ENCODE measurements at regions not wholly inside any gene's neighbourhood (a gene's known extent, or its start where the extent isn't known, plus 50 kb on each side); places are given as distances from the start of the nearest gene placed in this dataset.

DNA sequence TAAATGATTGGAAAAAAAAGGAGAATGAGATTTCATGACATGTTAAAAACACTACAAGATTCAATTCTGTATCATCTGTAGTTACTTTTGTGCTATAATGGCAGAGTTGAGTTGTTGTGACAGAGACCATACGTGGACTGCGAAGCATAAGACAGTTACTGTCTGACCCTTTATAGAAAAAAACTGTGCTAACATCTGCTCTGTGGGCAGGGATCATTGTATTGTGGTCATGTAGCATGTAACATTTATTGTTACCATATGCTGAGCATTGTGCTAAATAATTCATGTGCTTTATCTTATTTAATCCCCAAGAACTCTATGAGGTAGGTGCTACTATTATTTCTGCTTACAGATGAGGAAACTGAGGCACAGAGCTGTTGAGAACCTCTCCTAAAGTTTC lies 147.3 kb upstream of the HMHB1 start:
- no peak for DNase-seq (ENCODE audit: low spot score)

GRCh38 chr5:143663872-143664271 lies 148.1 kb upstream of the HMHB1 start:
- no peak for DNase-seq (ENCODE audit: low spot score)

- no peak for DNase-seq (ENCODE audit: low spot score)
Measured at GRCh38 chr5:143662020-143662419, 149.9 kb upstream of the HMHB1 start.

- DNase-seq (ENCODE audit: low spot score) = no peak
Measured at GRCh38 chr5:143660625-143661024, 151.3 kb upstream of the HMHB1 start.

DNA sequence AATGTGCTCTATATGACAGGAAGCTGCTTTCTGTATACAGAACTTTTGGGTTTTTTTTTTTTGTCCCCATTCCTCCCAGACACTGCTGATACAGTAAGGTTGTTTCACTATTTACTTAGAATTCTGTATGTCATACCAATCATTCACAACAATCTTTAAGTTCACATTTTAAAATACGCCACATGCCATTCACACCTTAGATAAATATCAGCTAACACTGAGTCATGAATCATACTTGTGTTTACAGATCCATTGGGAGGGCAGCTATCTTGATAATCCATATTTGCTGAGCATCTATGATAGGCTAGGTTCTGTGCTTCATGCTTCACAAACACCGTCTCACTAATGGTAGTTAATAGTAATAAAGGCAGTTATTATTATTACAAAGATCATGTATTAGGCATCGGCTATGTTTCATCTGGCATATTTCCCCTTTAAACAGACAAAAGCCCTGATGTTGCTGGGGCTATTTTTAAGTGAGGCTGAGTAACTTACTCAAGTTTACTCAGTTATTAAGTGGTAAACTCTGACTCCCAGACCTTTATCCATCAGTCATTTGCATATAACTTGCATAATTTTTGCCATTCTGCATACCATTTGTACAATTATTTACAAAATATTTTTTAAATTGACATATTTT lies 152.2 kb upstream of the HMHB1 start:
- no peak for DNase-seq (ENCODE audit: low spot score)

- DNase-seq (ENCODE audit: low spot score) = no peak
Measured at GRCh38 chr5:143658956-143659355, 153.0 kb upstream of the HMHB1 start.

DNA sequence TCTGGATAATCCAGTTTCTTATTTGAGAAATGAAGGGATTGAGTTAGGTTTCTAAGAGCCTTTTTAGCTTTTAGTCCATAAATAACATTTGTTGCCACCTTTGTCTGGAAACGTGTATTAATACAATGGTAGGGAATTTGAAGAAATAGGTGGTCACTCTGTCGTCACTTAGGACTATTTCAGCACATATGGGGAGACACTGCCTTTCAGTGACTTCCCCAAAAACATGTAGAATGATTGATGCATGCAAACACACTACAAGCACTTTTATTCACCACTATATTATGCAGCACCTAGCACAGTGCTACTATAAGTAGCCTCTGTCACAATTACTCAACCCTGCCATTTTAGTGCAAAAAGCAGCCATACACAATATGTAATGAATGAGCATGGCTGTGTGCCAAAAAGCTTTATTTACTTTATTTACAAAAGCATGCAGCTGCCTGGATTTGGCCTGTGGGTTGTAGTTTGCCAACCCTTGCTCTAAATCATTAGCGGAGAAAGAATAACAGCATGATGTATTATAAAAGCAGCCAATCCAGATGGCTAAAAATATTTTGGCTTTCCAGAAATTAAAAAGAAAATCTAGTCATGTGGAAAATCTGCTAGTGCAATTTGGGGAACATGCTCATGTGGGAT lies 154.2 kb upstream of the HMHB1 start:
- DNase-seq (ENCODE audit: low spot score) = no peak

GRCh38 chr5:143653766-143654282 lies 158.1 kb upstream of the HMHB1 start:
- DNase-seq (ENCODE audit: low spot score) = no peak

DNA sequence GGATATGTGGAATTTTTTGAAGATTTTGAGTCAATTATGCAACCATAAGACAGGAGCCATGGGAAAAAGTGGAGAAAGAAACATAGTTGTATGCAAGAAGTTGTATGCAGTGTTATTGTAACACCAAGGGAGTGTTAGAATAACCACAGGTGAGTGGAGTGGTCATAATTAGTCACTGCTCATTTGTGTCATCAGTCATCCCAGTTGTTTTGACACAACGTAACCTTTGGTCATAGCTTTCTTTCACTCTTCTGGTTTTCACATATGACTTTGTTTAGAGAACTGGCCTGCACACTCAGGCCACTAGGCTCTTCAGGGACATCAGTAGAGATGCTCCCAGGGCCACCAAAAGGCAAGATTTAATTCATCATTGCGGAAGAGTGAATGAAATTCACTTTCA lies 158.7 kb upstream of the HMHB1 start:
- DNase-seq (ENCODE audit: low spot score) = no peak

- no peak for DNase-seq (ENCODE audit: low spot score)
Measured at GRCh38 chr5:143652108-143652700, 159.8 kb upstream of the HMHB1 start.

DNA sequence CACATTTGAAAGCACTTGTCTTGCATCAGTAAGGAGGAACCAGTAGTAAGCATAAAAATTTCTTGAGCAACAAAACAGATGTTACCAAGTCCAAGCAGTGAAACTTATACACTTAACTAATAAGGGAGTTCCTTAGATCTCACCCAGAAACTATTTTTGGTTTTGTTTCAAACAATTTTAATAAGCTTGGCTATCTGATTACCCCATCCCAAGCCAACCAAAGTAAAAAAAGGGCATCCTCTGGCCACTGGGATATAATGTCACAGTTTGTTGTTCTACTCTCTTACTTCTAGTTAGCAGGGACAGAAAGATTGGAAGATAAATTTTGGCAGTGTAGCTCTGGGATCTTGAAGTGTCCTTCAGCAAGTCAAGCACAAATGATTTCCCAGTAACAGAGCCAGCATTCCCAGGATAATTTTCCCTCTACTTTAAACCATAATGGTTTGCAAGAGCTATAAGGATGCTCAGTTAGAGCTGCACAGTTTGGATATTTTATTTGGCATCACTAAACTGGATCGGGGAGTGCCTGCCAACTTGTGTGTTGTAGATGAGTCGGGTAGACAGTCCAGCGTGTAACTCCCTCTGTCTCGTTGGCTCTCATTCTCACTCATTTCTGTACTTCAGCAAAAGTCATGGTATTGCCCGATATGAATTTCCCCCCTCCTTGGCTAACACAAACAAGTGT lies 161.9 kb upstream of the HMHB1 start:
- DNase-seq (ENCODE audit: low spot score) = no peak

DNA sequence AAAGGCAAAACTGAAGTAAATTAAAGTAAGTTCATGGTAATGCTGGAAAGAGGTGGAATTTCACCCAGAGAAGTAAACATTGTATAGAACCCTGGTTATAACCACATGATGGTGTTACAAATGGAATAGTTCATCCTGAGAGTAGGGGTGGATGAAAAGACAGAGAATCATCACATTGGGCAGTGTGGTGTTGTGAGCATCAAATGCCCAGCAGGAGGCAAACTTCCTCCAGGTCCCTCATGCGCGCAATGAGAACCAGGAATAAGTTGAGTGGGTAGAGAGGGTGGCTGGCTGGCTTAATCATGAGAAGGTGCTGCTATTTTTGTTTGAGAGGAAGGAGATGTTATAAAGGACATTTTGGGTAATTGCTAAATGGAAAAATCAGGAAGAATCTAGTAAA lies 163.3 kb upstream of the HMHB1 start:
- no peak for DNase-seq (ENCODE audit: low spot score)

- DNase-seq (ENCODE audit: low spot score) = no peak
Measured at GRCh38 chr5:143646961-143647360, 165.0 kb upstream of the HMHB1 start.

GRCh38 chr5:143645356-143645755 lies 166.6 kb upstream of the HMHB1 start:
- no peak for DNase-seq (ENCODE audit: low spot score)

DNA sequence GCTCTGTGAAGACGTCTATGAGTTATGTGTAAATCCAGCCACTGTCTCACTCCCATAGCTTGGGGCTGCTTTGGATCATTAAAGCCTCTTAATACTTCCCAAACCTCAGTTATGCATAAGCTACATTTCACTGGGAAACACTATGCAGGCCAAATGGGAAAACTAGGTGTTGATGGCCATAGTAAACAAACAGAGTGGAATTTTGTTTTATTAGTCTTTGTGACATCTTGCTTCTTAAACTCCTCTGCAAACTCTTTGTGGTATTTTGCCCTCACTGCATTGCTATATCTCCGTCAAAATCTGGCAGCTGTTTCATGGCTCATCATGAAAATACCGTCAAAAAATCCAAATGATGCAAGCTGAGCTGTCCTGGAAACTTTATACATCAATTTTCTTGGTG lies 167.2 kb upstream of the HMHB1 start:
- no peak for DNase-seq (ENCODE audit: low spot score)

- no peak for DNase-seq (ENCODE audit: low spot score)
Measured at GRCh38 chr5:143642791-143643190, 169.2 kb upstream of the HMHB1 start.

DNA sequence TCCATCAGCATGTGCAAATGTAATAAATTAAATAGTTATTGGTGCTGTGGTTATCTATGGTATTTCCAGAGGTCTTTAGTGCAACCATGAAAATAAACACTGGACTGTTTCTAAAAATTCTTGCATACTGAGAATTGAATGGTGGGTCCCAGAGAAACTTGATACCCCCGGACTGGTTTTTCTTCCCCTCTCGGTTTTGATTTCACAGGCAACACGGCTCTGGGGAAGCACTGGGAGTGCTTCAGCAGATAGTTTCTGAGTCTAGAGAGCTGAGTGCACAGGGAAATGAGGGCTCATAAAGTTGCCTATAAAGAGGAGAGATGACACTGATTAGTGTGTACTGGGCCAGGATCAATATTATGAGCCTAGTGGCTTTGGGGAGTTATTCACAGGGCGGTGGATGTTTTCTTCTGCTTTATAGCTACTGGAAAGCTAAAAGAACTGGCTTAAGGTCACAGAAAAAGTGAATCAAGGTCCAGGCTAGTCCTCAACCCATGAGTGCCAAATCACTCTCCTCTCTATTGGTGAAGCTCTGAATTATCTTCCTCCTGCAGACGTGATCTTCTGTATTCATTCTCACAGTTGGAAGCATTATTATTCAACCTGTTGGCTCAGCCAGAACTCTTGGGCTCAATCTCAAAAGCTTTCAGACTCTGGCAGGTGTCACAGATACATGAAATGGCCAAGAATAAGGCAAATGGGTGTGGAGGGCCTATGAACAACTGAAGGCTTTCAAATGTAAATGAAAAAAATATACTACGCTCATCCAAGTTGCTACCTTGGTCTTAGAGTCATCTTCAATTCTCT lies 170.2 kb upstream of the HMHB1 start:
- DNase-seq (ENCODE audit: low spot score) = no peak

DNA sequence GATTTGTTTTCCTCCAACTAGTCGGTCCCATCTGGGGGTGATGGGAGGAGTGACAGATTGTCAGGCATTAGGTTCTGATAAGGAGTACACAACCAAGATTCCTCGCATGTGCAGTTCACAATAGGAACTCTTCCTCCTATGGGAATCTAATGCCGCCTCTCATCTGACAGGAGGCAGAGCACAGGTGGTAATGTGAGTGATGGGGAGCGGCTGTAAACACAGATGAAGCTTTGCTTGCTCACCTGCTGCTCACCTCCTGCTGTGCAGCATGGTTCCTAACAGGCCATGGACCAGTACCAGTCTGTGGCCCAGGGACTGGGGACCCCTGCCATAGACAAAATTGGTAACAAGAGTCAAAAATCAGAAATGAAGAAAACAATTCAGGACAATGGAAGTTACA lies 173.3 kb upstream of the HMHB1 start:
- DNase-seq (ENCODE audit: low spot score) = no peak

GRCh38 chr5:143636931-143637528 lies 174.9 kb upstream of the HMHB1 start:
- DNase-seq (ENCODE audit: low spot score) = no peak

DNA sequence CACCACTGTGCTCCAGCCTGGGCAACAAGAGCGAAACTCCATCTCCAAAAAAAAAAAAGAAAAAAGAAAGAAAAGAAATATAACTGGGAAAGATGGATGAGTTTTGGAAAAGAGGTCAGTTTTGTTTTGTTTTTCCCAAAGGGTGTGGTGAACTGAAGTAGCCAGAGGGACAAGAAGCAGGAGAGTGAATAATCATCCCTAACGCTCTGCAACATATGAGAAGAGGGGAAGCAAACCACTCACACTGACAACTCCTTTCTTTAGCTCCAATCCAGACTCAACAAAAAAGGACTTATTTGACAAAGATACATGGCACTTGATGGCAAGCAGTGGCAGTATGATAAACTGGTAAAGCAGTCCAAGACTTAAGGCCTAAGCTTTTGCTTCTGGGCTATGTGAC lies 176.1 kb upstream of the HMHB1 start:
- DNase-seq (ENCODE audit: low spot score) = no peak

- DNase-seq (ENCODE audit: low spot score) = no peak
Measured at GRCh38 chr5:143635146-143635752, 176.7 kb upstream of the HMHB1 start.

All from ecto neural progenitor cell (in vitro differentiated cells).